Spleen (tissue), 7 donors: ENCODE measurements at regions not wholly inside any gene's neighbourhood (a gene's known extent, or its start where the extent isn't known, plus 50 kb on each side); places are given as distances from the start of the nearest gene placed in this dataset.

ENCODE experiments used
- CTCF ChIP-seq, 11 experiments: fragments of 200-600 bp in 7 of 11; fragments of 450-650 bp in 4 of 11; sonication (generic) in 4 of 11; IDR thresholded peaks in 8 of 11; conservative IDR thresholded peaks in 3 of 11; 1 replicate in 7 of 11; 2 replicates in 4 of 11; pipeline versions ENCODE4 v1.4.0 to v1.8.0; 2016 to 2021; ENCODE audit warnings: antibody characterized with exemption in 11 of 11, inconsistent platforms in 4 of 11, mild to moderate bottlenecking in 1 of 11
- POLR2A ChIP-seq, 3 donors: fragments of 450-650 bp; IDR thresholded peaks; one replicate each; pipeline ENCODE4 v1.5.1; 2017; ENCODE audit warnings: antibody characterized with exemption in 3 of 3, mild to moderate bottlenecking in 1 of 3
- POLR2AphosphoS5 ChIP-seq, 3 donors: sonication (generic); formaldehyde crosslinking; IDR thresholded peaks; one replicate each; pipeline ENCODE4 v1.5.1; 2017; ENCODE audit warnings: antibody characterized with exemption in 3 of 3
- donor health status: DM: no; HTN: no; CAD: no; lungs with moderate emphysema.
- donor health status: DM: no; HTN: no; CAD: no.
- donor health status: DM: no; HTN: no; CAD: no.

- TF ChIP-seq CTCF (IDR thresholded peaks at IDR 0.05 in 8 of 11, conservative IDR thresholded peaks at IDR 0.05 in 3 of 11) (no peak), POLR2AphosphoS5 (IDR thresholded peaks at IDR 0.05) (no peak), POLR2A (IDR thresholded peaks at IDR 0.05) (no peak)
Observed at GRCh38 chrX:65811558-65812228, 144.2 kb downstream of the MSN start.
